SK-N-SH treated with all-trans-retinoic acid at 6 μM for 48 hours (cell line): ENCODE measurements at regions not wholly inside any gene's neighbourhood (a gene's known extent, or its start where the extent isn't known, plus 50 kb on each side); places are given as distances from the start of the nearest gene placed in this dataset.

Experiments used
- BACH2 ChIP-seq: fragments of 250-450 bp; sonication (Bioruptor Pico); IDR thresholded peaks from 2 replicates; pipeline ENCODE4 v1.9.0; 2021; ENCODE audit warnings: mild to moderate bottlenecking, borderline replicate concordance
- GLIS3 ChIP-seq: fragments of 250-450 bp; sonication (Bioruptor Pico); IDR thresholded peaks from 2 replicates; pipeline ENCODE4 v1.5.0; 2020; ENCODE audit warnings: mild to moderate bottlenecking, moderate library complexity
- ISL1 ChIP-seq: fragments of 250-450 bp; sonication (Bioruptor Pico); IDR thresholded peaks from 2 replicates; pipeline ENCODE4 v2.1.2; 2022; ENCODE audit warnings: mild to moderate bottlenecking, moderate library complexity
- OSR1 ChIP-seq: fragments of 250-450 bp; sonication (Bioruptor Pico); IDR thresholded peaks from 2 replicates; pipeline ENCODE4 v1.8.0; 2022; ENCODE audit warnings: moderate library complexity, mild to moderate bottlenecking, inconsistent platforms
- PATZ1 ChIP-seq: fragments of 250-450 bp; sonication (Bioruptor Pico); IDR thresholded peaks from 2 replicates; pipeline ENCODE4 v1.8.0; 2020; ENCODE audit warnings: mild to moderate bottlenecking, moderate library complexity, borderline replicate concordance
- POU6F1 ChIP-seq: fragments of 250-450 bp; sonication (Bioruptor Pico); IDR thresholded peaks from 2 replicates; pipeline ENCODE4 v1.8.0; 2021; ENCODE audit warnings: low read depth, mild to moderate bottlenecking, moderate library complexity, borderline replicate concordance
- PPARA ChIP-seq: fragments of 250-450 bp; sonication (Bioruptor Pico); IDR thresholded peaks from 2 replicates; pipeline ENCODE4 v1.5.0; 2020; ENCODE audit warnings: mild to moderate bottlenecking, borderline replicate concordance
- TOX ChIP-seq: fragments of 250-450 bp; sonication (Bioruptor Pico); IDR thresholded peaks from 2 replicates; pipeline ENCODE4 v1.8.0; 2021; ENCODE audit warnings: mild to moderate bottlenecking, moderate library complexity, borderline replicate concordance
- ZC3H10 ChIP-seq: fragments of 250-450 bp; sonication (Bioruptor Pico); IDR thresholded peaks from 2 replicates; pipeline ENCODE4 v1.5.1; 2021; ENCODE audit warnings: mild to moderate bottlenecking, moderate library complexity
- ZFP3 ChIP-seq: fragments of 250-450 bp; sonication (Bioruptor Pico); IDR thresholded peaks from 2 replicates; pipeline ENCODE4 v1.5.0; 2020; ENCODE audit warnings: mild to moderate bottlenecking, moderate library complexity
- ZNF70 ChIP-seq: fragments of 450-650 bp; formaldehyde crosslinking; IDR thresholded peaks from 2 replicates; pipeline ENCODE4 v1.5.0; 2020; ENCODE audit warnings: mild to moderate bottlenecking, moderate library complexity
- ZNF8 ChIP-seq: fragments of 450-650 bp; formaldehyde crosslinking; IDR thresholded peaks from 2 replicates; pipeline ENCODE4 v1.5.0; 2020; ENCODE audit warnings: mild to moderate bottlenecking, moderate library complexity

- TF ChIP-seq ZC3H10 (CRISPR knock-in tag) (no peak), PATZ1 (CRISPR knock-in tag) (no peak), TOX (CRISPR knock-in tag) (no peak), ZNF8 (CRISPR knock-in tag) (no peak), GLIS3 (CRISPR knock-in tag) (no peak), ZFP3 (CRISPR knock-in tag) (no peak), OSR1 (CRISPR knock-in tag) (no peak), ISL1 (no peak), POU6F1 (CRISPR knock-in tag) (no peak), PPARA (CRISPR knock-in tag) (no peak), BACH2 (no peak), ZNF70 (no peak)
Measured at GRCh38 chr20:43800186-43800585, 73.4 kb upstream of the GTSF1L start.
